ENCODE measurements at regions not wholly inside any gene's neighbourhood (a gene's known extent, or its start where the extent isn't known, plus 50 kb on each side); places are given as distances from the start of the nearest gene placed in this dataset.
"Not testable (repeated sequence)": the region's sequence is repeated elsewhere in the genome, so short reads cannot be mapped to it uniquely, and the experiment has no call there.

GRCh38 chr16:65746941-65747340, 619.5 kb upstream of the CDH5 start:
- H3K4me3 ChIP-seq (ENCODE audit: low read depth, low read length), result no peak overlapping the region
- TF ChIP-seq CTCF (conservative IDR thresholded peaks at IDR 0.05; ENCODE audit: low read depth, low read length), result no peak
- no peak for DNase-seq (ENCODE audit: low read depth)

- DNase-seq (ENCODE audit: low read depth), result no peak
- H3K4me3 ChIP-seq (ENCODE audit: low read depth, low read length), result no peak overlapping the region
- TF ChIP-seq CTCF (conservative IDR thresholded peaks at IDR 0.05; ENCODE audit: low read depth, low read length), result no peak
Observed at GRCh38 chr16:65745201-65745708, 621.2 kb upstream of the CDH5 start.

- DNase-seq (ENCODE audit: low read depth), result no peak
- no peak overlapping the region for H3K4me3 ChIP-seq (ENCODE audit: low read depth, low read length)
- no peak for TF ChIP-seq CTCF (conservative IDR thresholded peaks at IDR 0.05; ENCODE audit: low read depth, low read length)
Observed at GRCh38 chr16:65744401-65744800, 622.1 kb upstream of the CDH5 start.

GRCh38 chr16:65743558-65743957, 621.7 kb upstream of the CDH11 start:
- no peak for TF ChIP-seq CTCF (conservative IDR thresholded peaks at IDR 0.05; ENCODE audit: low read depth, low read length)
- no peak for DNase-seq (ENCODE audit: low read depth)
- no peak overlapping the region for H3K4me3 ChIP-seq (ENCODE audit: low read depth, low read length)

- H3K4me3 ChIP-seq (ENCODE audit: low read depth, low read length), result no peak overlapping the region
- TF ChIP-seq CTCF (conservative IDR thresholded peaks at IDR 0.05; ENCODE audit: low read depth, low read length), result no peak
- peak; percentile 29 for DNase-seq (ENCODE audit: low read depth)
Observed at GRCh38 chr16:65740711-65741110, 618.8 kb upstream of the CDH11 start.

- no peak for TF ChIP-seq CTCF (conservative IDR thresholded peaks at IDR 0.05; ENCODE audit: low read depth, low read length)
- H3K4me3 ChIP-seq (ENCODE audit: low read depth, low read length), result no peak overlapping the region
- DNase-seq (ENCODE audit: low read depth), result no peak
Observed at GRCh38 chr16:65739518-65739917, 617.7 kb upstream of the CDH11 start.

GRCh38 chr16:65737831-65738230, 616.0 kb upstream of the CDH11 start:
- H3K4me3 ChIP-seq (ENCODE audit: low read depth, low read length), result no peak overlapping the region
- TF ChIP-seq CTCF (conservative IDR thresholded peaks at IDR 0.05; ENCODE audit: low read depth, low read length), result peak; percentile 7
- peak; percentile 2 for DNase-seq (ENCODE audit: low read depth)

- not testable (repeated sequence) for DNase-seq (ENCODE audit: low read depth); H3K4me3 ChIP-seq (ENCODE audit: low read depth, low read length)
Observed at GRCh38 chr16:65735615-65736014, 613.8 kb upstream of the CDH11 start.

All from choroid plexus epithelial cell (primary cell).